ENCODE measurements at regions not wholly inside any gene's neighbourhood (a gene's known extent, or its start where the extent isn't known, plus 50 kb on each side); places are given as distances from the start of the nearest gene placed in this dataset.

- H3K27ac ChIP-seq (ENCODE audit: insufficient read depth, low read length) = no peak overlapping the region
- intact Hi-C loops (cut with micrococcal nuclease) = no loop called here
- TF ChIP-seq ELK1 (IDR thresholded peaks at IDR 0.05; ENCODE audit: borderline replicate concordance, low read depth, low read length) (no peak), RCOR1 (IDR thresholded peaks at IDR 0.05; ENCODE audit: insufficient replicate concordance, low read length) (no peak), BHLHE40 (IDR thresholded peaks at IDR 0.05; ENCODE audit: low read depth, low read length) (no peak), SMC3 (IDR thresholded peaks at IDR 0.05; ENCODE audit: low read depth, low read length) (no peak), FOS (IDR thresholded peaks at IDR 0.05; ENCODE audit: low read depth, low read length) (no peak), MAFK (IDR thresholded peaks at IDR 0.05; ENCODE audit: low read depth, low read length) (no peak)
- no peak overlapping the region for H3K18ac ChIP-seq (ENCODE audit: low read depth, low read length)
- dilution Hi-C loops (cut with HindIII; ENCODE audit: low sequenced_read_pairs, unreplicated experiment) = no loop called here
- no peak overlapping the region for H3K14ac ChIP-seq (replicated peaks; ENCODE audit: low read depth, low read length)
- no peak overlapping the region for H2AK5ac ChIP-seq (ENCODE audit: low read depth, low read length)
- H4K8ac ChIP-seq (ENCODE audit: low read depth in 2 of 2, low read length in 2 of 2) = no peak overlapping the region
- H3K27me3 ChIP-seq (ENCODE audit: control insufficient read depth, insufficient read depth, low read length) = no peaks in the 10 kb centered on the region
- ATAC-seq (ENCODE audit: low read depth) (no peak), DNase-seq (no peak)
- H3K9me3 ChIP-seq (ENCODE audit: control insufficient read depth, insufficient read depth, low read length) = peaks cover 32% of the 10 kb centered on the region
- no peak overlapping the region for H2BK5ac ChIP-seq (ENCODE audit: low read depth, low read length, poor library complexity, severe bottlenecking)
- H2BK20ac ChIP-seq (ENCODE audit: low read depth, low read length) = no peak overlapping the region
- no peak overlapping the region for H4K5ac ChIP-seq (ENCODE audit: low read depth, low read length)
- ChIA-PET POLR2A (ENCODE audit: unreplicated experiment) (no interaction called here), CTCF (no interaction called here)
- H4K91ac ChIP-seq (ENCODE audit: insufficient read depth, low read depth, low read length) = no peak overlapping the region
- no peak overlapping the region for H2BK15ac ChIP-seq (ENCODE audit: low read depth, low read length)
- no peaks in the 10 kb centered on the region for H3K79me1 ChIP-seq (ENCODE audit: low read depth in 1 of 2, low read length in 2 of 2)
- H3K4ac ChIP-seq (ENCODE audit: low read depth, low read length) = no peak overlapping the region
- no peak overlapping the region for H3K4me2 ChIP-seq (ENCODE audit: low read depth, low read length)
- H3K9me1 ChIP-seq (ENCODE audit: insufficient read depth, low read length) = no peaks in the 10 kb centered on the region
- in situ Hi-C loops (cut with MboI; ENCODE audit: low sequenced_read_pairs) = no loop called here
- no peak overlapping the region for H3K23ac ChIP-seq (ENCODE audit: low read depth, low read length)
- BruUV-seq (replicated peaks) = no TSS peak
- H3K56ac ChIP-seq (ENCODE audit: extremely low read depth, insufficient read depth, low read length) = no peak overlapping the region
- H2AK9ac ChIP-seq (replicated peaks; ENCODE audit: low read depth, low read length, poor library complexity) = no peak overlapping the region
- H2AFZ ChIP-seq (replicated peaks; ENCODE audit: low read length, poor library complexity) = no peak overlapping the region
- no peaks in the 10 kb centered on the region for H3K36me3 ChIP-seq (ENCODE audit: control insufficient read depth, insufficient read depth, low read length)
- no peaks in the 10 kb centered on the region for H3K4me1 ChIP-seq (ENCODE audit: control insufficient read depth, insufficient read depth, low read length)
- H3K4me3 ChIP-seq (ENCODE audit: insufficient read depth, low read depth, low read length) = no peak overlapping the region
- H3K9ac ChIP-seq (ENCODE audit: low read depth, low read length) = no peak overlapping the region
- H2BK120ac ChIP-seq (ENCODE audit: low read depth, low read length) = no peak overlapping the region
- H4K20me1 ChIP-seq (ENCODE audit: insufficient read depth, low read length) = no peaks in the 10 kb centered on the region
- WGBS, 2 experiments (ENCODE audit: extremely low coverage in 2 of 2, insufficient read length in 1 of 2) = no CpG with 5 or more reads among the region's 18 CpGs
These were observed 181.5 kb upstream of the SFSWAP start for GRCh38 chr12:131529196-131530040.

All from IMR-90 (cell line).